ENCODE measurements at regions not wholly inside any gene's neighbourhood (a gene's known extent, or its start where the extent isn't known, plus 50 kb on each side); places are given as distances from the start of the nearest gene placed in this dataset.

GRCh38 chr11:95478003-95478402, 247.0 kb upstream of the SESN3 start:
- TF ChIP-seq, protein P1, sequence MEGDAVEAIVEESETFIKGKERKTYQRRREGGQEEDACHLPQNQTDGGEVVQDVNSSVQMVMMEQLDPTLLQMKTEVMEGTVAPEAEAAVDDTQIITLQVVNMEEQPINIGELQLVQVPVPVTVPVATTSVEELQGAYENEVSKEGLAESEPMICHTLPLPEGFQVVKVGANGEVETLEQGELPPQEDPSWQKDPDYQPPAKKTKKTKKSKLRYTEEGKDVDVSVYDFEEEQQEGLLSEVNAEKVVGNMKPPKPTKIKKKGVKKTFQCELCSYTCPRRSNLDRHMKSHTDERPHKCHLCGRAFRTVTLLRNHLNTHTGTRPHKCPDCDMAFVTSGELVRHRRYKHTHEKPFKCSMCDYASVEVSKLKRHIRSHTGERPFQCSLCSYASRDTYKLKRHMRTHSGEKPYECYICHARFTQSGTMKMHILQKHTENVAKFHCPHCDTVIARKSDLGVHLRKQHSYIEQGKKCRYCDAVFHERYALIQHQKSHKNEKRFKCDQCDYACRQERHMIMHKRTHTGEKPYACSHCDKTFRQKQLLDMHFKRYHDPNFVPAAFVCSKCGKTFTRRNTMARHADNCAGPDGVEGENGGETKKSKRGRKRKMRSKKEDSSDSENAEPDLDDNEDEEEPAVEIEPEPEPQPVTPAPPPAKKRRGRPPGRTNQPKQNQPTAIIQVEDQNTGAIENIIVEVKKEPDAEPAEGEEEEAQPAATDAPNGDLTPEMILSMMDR (conservative IDR thresholded peaks at IDR 0.05; ENCODE audit: low read depth, low read length), result no peak
- no peak for DNase-seq (ENCODE audit: low read depth)
- no peak overlapping the region for H3K4me3 ChIP-seq (ENCODE audit: low read depth, low read length)

DNA sequence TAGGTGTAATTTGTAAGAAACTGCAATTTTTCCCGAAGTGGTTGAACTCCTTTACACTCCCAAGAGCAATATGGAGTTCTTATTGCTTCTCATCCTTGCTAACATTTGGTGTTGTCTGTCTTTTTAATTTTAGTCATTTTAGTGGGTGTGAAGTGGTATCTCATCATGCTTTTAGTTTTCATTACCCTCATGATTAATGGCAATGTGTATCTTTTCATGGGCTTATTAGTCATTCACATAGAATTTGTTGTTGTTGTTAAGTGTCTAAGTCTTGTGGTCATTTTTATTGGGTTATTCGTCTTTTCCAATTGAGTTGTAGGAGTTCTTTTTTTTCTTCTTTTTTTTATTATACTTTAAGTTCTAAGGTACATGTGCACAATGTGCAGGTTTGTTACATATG, 238.3 kb upstream of the SESN3 start:
- TF ChIP-seq, protein P1 (conservative IDR thresholded peaks at IDR 0.05; ENCODE audit: low read depth, low read length), result no peak
- no peak overlapping the region for H3K4me3 ChIP-seq (ENCODE audit: low read depth, low read length)
- no peak for DNase-seq (ENCODE audit: low read depth)

GRCh38 chr11:95466416-95466815, 235.4 kb upstream of the SESN3 start:
- TF ChIP-seq, protein P1 (conservative IDR thresholded peaks at IDR 0.05; ENCODE audit: low read depth, low read length), result no peak
- no peak overlapping the region for H3K4me3 ChIP-seq (ENCODE audit: low read depth, low read length)
- no peak for DNase-seq (ENCODE audit: low read depth)

DNA sequence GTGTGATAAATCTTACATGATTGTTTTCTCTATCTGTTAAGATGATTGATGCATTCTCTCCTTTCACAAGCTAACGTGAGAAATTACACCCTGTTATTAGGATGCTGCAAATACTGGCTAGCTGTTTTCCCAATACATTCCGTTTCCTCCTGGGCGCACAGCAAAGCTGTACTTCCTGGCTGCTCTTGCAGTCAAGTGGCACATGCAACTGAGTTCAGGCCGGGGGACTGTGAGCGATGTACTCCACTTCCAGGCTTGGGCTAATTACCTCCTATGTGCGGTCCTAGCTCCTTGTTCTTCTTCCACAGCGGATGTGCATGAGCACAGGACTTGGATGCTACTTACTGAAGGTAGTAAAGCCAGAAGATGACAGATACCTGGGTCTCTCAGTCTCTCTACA, 234.9 kb upstream of the SESN3 start:
- no peak overlapping the region for H3K4me3 ChIP-seq (ENCODE audit: low read depth, low read length)
- DNase-seq (ENCODE audit: low read depth), result no peak
- TF ChIP-seq, protein P1 (conservative IDR thresholded peaks at IDR 0.05; ENCODE audit: low read depth, low read length), result no peak

DNA sequence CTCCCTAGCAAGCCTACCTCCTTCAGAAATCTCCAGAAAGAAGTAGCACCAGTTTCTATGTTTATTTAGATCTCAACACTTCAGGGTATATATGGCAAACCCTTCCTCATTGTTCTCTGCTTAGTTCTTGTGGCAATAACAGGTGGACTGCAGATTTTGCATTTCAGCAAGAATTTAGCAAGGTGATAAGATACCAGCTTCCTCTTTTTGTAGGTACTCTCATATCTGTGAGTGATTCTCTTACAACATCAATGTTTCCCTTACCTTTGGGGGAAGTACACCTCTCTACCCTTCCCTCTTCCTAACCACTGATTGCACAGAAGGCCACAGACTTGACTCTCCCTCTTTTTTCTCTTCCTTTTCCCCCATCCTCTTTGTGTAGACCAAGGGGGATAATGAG, 230.9 kb upstream of the SESN3 start:
- no peak overlapping the region for H3K4me3 ChIP-seq (ENCODE audit: low read depth, low read length)
- DNase-seq (ENCODE audit: low read depth), result no peak
- TF ChIP-seq, protein P1 (conservative IDR thresholded peaks at IDR 0.05; ENCODE audit: low read depth, low read length), result no peak

DNA sequence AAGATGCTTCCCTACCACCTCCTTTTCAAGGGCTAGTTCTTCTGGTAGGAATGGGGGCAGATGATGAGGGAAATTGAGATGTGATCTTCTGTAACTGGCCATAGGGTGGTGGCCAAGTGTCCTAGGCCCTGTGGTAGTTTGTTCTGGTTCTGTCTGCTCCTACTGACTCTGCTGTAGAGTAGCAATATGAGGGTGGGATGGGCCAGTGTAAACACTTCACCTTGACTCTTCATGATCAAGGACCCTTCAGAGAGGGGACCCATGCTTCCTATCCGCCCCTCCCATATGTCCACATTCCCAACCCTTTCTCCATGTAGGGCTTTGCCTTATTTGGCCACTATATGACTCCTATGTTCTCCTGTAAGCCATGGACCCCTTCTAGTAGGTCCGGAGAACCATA, 230.3 kb upstream of the SESN3 start:
- TF ChIP-seq, protein P1 (conservative IDR thresholded peaks at IDR 0.05; ENCODE audit: low read depth, low read length), result no peak

GRCh38 chr11:95459291-95460042, 228.5 kb upstream of the SESN3 start:
- peak; percentile 44 for DNase-seq (ENCODE audit: low read depth)
- TF ChIP-seq, protein P1 (conservative IDR thresholded peaks at IDR 0.05; ENCODE audit: low read depth, low read length), result no peak
- H3K4me3 ChIP-seq (ENCODE audit: low read depth, low read length), result no peak overlapping the region

More for the DNA sequence above, 230.3 kb upstream of the SESN3 start:
- no peak for DNase-seq (ENCODE audit: low read depth)
- no peak overlapping the region for H3K4me3 ChIP-seq (ENCODE audit: low read depth, low read length)

Data from epithelial cell of proximal tubule (primary cell).